Sigmoid colon (tissue), 6 donors: ENCODE measurements at regions not wholly inside any gene's neighbourhood (a gene's known extent, or its start where the extent isn't known, plus 50 kb on each side); places are given as distances from the start of the nearest gene placed in this dataset.

Experiments
- DNase-seq: peaks from one replicate; pipeline ENCODE4 v3.0.0-alpha.2; 2019
- H3K27ac ChIP-seq, 4 donors: fragments of 200-600 bp; sonication (generic); one replicate each; pipeline ENCODE4 v1.5.1; 2016 to 2019; ENCODE audit warnings: mild to moderate bottlenecking in 1 of 4
- H3K27me3 ChIP-seq, 3 donors: fragments of 200-600 bp; sonication (generic); one replicate each; pipeline ENCODE4 v1.5.1; 2019; ENCODE audit warnings: mild to moderate bottlenecking in 1 of 3
- H3K36me3 ChIP-seq, 4 donors: fragments of 200-600 bp; sonication (generic); one replicate each; pipeline ENCODE4 v1.5.1; 2016 to 2019
- H3K4me1 ChIP-seq, 4 donors: fragments of 200-600 bp; sonication (generic); one replicate each; pipeline ENCODE4 v1.5.1; 2017 to 2019
- H3K4me3 ChIP-seq, 4 donors: fragments of 200-600 bp; sonication (generic); one replicate each; pipeline ENCODE4 v1.5.1; 2017 to 2019; ENCODE audit warnings: mild to moderate bottlenecking in 2 of 4, moderate library complexity in 1 of 4
- H3K9me3 ChIP-seq, 4 donors: fragments of 200-600 bp in 3 of 4; sonication (generic) in 3 of 4; one replicate each; pipeline versions ENCODE4 v1.5.1 to v1.6.1; 2013 to 2019
- EP300 ChIP-seq, 4 donors: sonication (generic); formaldehyde crosslinking; IDR thresholded peaks; one replicate each; pipeline ENCODE4 v1.6.1; 2017; ENCODE audit warnings: antibody characterized with exemption in 4 of 4
- POLR2A ChIP-seq, 2 donors: fragments of 450-650 bp; IDR thresholded peaks; one replicate each; pipeline ENCODE4 v1.6.1; 2016; ENCODE audit warnings: antibody characterized with exemption in 2 of 2, mild to moderate bottlenecking in 2 of 2, moderate library complexity in 2 of 2
- POLR2AphosphoS5 ChIP-seq, 4 donors: sonication (generic); formaldehyde crosslinking; IDR thresholded peaks; one replicate each; pipeline ENCODE4 v1.6.1; 2017; ENCODE audit warnings: antibody characterized with exemption in 4 of 4
- WGBS, 2 donors: extraction: QIAGEN DNeasy Blood & Tissue Kit; methylation state at CpG; one replicate each; pipeline ENCODE4 v1.1.7; 2013; 5-methylcytosine and 5-hydroxymethylcytosine counted together
- intact Hi-C: fragments of 100-400 bp; cut with DNase I; formaldehyde crosslinking; loops from one replicate; pipeline ENCODE4 v1.15.1; 2023
- TF ChIP-seq, protein P1 (sequence below), 4 experiments: fragments of 450-650 bp in 3 of 4; fragments of 200-600 bp in 1 of 4; IDR thresholded peaks; one replicate each; pipeline ENCODE4 v1.5.1; 2016 to 2019; ENCODE audit warnings: antibody characterized with exemption in 4 of 4, mild to moderate bottlenecking in 3 of 4, moderate library complexity in 2 of 4
- donor health status: healthy with polysubstance abuse.
- donor health status: healthy.

GRCh38 chr7:114345494-114345893 is 69.1 kb upstream of the FOXP2 start:
- no peak overlapping the region for H3K27ac ChIP-seq
- H3K9me3 ChIP-seq = no peaks in the 10 kb centered on the region
- TF ChIP-seq, protein P1, sequence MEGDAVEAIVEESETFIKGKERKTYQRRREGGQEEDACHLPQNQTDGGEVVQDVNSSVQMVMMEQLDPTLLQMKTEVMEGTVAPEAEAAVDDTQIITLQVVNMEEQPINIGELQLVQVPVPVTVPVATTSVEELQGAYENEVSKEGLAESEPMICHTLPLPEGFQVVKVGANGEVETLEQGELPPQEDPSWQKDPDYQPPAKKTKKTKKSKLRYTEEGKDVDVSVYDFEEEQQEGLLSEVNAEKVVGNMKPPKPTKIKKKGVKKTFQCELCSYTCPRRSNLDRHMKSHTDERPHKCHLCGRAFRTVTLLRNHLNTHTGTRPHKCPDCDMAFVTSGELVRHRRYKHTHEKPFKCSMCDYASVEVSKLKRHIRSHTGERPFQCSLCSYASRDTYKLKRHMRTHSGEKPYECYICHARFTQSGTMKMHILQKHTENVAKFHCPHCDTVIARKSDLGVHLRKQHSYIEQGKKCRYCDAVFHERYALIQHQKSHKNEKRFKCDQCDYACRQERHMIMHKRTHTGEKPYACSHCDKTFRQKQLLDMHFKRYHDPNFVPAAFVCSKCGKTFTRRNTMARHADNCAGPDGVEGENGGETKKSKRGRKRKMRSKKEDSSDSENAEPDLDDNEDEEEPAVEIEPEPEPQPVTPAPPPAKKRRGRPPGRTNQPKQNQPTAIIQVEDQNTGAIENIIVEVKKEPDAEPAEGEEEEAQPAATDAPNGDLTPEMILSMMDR (IDR thresholded peaks at IDR 0.05) = no peak
- TF ChIP-seq POLR2A (IDR thresholded peaks at IDR 0.05) = no peak
- TF ChIP-seq POLR2AphosphoS5 (IDR thresholded peaks at IDR 0.05) = no peak
- no peak for TF ChIP-seq EP300 (IDR thresholded peaks at IDR 0.05)
- whole genome bisulfite sequencing, 2 donors = 57 to 78% methylated on average over 2 of the region's 2 CpGs
- no peaks in the 10 kb centered on the region for H3K36me3 ChIP-seq
- peaks cover 0 to 11% (median 0%) of the 10 kb centered on the region in 4 donors for H3K4me1 ChIP-seq
- no peak for DNase-seq
- no peak overlapping the region for H3K4me3 ChIP-seq
- intact Hi-C loops = no loop called here
- no peaks in the 10 kb centered on the region for H3K27me3 ChIP-seq

DNA sequence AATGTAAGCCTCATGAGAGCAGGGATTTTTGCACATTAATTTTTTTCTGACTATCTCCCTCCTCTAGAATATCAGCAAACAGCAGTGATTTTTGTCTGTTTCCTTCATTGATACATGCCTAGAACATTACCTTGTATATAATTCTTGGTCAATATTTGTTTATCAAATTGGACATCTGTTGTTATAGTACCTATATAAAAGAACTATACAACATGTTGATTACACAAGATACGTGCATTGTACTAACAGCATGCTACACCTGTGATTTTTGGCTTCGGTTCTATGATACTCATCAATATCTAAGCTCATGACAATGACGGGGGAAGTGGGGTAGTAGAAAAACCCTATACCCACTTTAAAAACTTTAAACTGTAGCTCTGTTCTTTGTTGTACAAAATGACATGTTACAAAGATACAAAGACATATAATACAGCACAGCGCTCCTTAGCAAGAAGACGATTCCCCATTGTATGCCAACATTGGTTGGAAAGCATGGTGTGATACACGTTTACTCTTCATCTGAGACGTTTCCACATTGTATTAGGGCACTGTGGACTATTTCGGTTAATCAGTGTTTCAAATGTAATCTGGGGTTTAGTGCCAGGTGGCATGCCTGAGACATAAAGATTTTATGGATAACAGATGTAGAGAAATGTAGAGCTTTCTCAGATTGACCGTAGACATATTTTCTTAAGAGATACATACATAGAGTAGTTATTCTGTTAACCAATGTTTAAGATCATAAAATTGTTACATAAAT is 70.5 kb upstream of the FOXP2 start:
- H3K4me3 ChIP-seq = no peak overlapping the region
- no peak for DNase-seq
- intact Hi-C loops = no loop called here
- TF ChIP-seq, protein P1 (IDR thresholded peaks at IDR 0.05) = no peak
- TF ChIP-seq POLR2AphosphoS5 (IDR thresholded peaks at IDR 0.05) (no peak), POLR2A (IDR thresholded peaks at IDR 0.05) (no peak), EP300 (IDR thresholded peaks at IDR 0.05) (no peak)
- no peaks in the 10 kb centered on the region for H3K27me3 ChIP-seq
- H3K4me1 ChIP-seq = peaks cover 0 to 11% (median 0%) of the 10 kb centered on the region in 4 donors
- 27 to 63% methylated on average over 9 of the region's 9 CpGs for WGBS, 2 donors
- no peaks in the 10 kb centered on the region for H3K36me3 ChIP-seq
- no peak overlapping the region for H3K27ac ChIP-seq
- H3K9me3 ChIP-seq = no peaks in the 10 kb centered on the region

- no peak for DNase-seq
- intact Hi-C loops = no loop called here
- TF ChIP-seq, protein P1 (IDR thresholded peaks at IDR 0.05) = no peak
- TF ChIP-seq EP300 (IDR thresholded peaks at IDR 0.05) = no peak
- no peak for TF ChIP-seq POLR2A (IDR thresholded peaks at IDR 0.05)
- no peak for TF ChIP-seq POLR2AphosphoS5 (IDR thresholded peaks at IDR 0.05)
- H3K9me3 ChIP-seq = no peaks in the 10 kb centered on the region
- H3K36me3 ChIP-seq = no peaks in the 10 kb centered on the region
- peaks cover 0 to 11% (median 0%) of the 10 kb centered on the region in 4 donors for H3K4me1 ChIP-seq
- no peaks in the 10 kb centered on the region for H3K27me3 ChIP-seq
- no peak overlapping the region for H3K27ac ChIP-seq
- H3K4me3 ChIP-seq = no peak overlapping the region
- WGBS, 2 donors = 62 to 71% methylated on average over 1 of the region's 1 CpG
Observed at GRCh38 chr7:114342431-114343179, 72.0 kb upstream of the FOXP2 start.

DNA sequence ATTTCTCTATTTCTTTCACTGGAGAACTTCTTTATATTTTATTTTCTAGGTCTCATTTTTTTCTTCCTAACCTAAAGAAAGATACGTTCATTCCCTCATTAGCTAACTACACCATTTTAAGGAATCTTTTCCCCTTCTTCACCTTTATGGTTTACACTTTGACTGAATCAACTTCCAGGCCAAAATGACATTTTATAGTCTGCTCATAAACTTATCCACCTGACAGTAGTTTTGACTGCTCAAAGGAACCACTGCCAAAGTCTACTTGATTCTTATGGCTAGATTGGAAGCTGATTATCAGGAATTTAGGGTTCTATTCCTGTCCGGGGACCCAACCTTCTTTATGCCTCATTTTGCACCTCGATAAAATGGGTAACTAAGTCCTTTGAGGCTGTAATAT is 73.0 kb upstream of the FOXP2 start:
- Histone ChIP-seq H3K4me1 (peaks cover 0 to 11% (median 0%) of the 10 kb centered on the region in 4 donors), H3K27me3 (no peaks in the 10 kb centered on the region), H3K36me3 (no peaks in the 10 kb centered on the region), H3K9me3 (no peaks in the 10 kb centered on the region), H3K4me3 (no peak overlapping the region), H3K27ac (no peak overlapping the region)
- 21 to 71% methylated on average over 3 of the region's 3 CpGs for WGBS, 2 donors
- intact Hi-C loops = no loop called here
- DNase-seq = no peak
- TF ChIP-seq POLR2A (IDR thresholded peaks at IDR 0.05) (no peak), POLR2AphosphoS5 (IDR thresholded peaks at IDR 0.05) (no peak), EP300 (IDR thresholded peaks at IDR 0.05) (no peak)
- TF ChIP-seq, protein P1 (IDR thresholded peaks at IDR 0.05) = no peak
